Cardiac muscle cell (in vitro differentiated cells and primary cell): ENCODE measurements at regions not wholly inside any gene's neighbourhood (a gene's known extent, or its start where the extent isn't known, plus 50 kb on each side); places are given as distances from the start of the nearest gene placed in this dataset.

ENCODE experiments used
- DNase-seq, 2 donors: peaks; one replicate each; pipeline versions ENCODE4 v3.0.0 to v3.0.0-alpha.2; 2010 to 2017; ENCODE audit warnings: low read depth in 1 of 2, low spot score in 1 of 2
- H3K27ac ChIP-seq: fragments of 200-600 bp; sonication (generic); 2 replicates; pipeline ENCODE4 v1.5.1; 2016
- H3K27me3 ChIP-seq: fragments of 200-600 bp; sonication (generic); 2 replicates; pipeline ENCODE4 v1.6.0; 2016; ENCODE audit warnings: control low read depth
- H3K36me3 ChIP-seq: fragments of 200-600 bp; sonication (generic); 2 replicates; pipeline ENCODE4 v1.5.1; 2016; ENCODE audit warnings: control low read depth
- H3K4me1 ChIP-seq: fragments of 200-600 bp; sonication (generic); 2 replicates; pipeline ENCODE4 v1.8.1; 2017; ENCODE audit warnings: low read depth, mild to moderate bottlenecking, mixed run types
- H3K4me3 ChIP-seq: fragments of 200-600 bp; sonication (generic); 2 replicates; pipeline ENCODE4 v1.5.1; 2016; ENCODE audit warnings: mild to moderate bottlenecking
- H3K9me3 ChIP-seq: fragments of 200-600 bp; sonication (generic); 2 replicates; pipeline ENCODE4 v1.5.1; 2017; ENCODE audit warnings: low read depth, mild to moderate bottlenecking, control low read depth
- TF ChIP-seq, protein P1 (sequence below): IDR thresholded peaks from 2 replicates; pipeline ENCODE4 v1.5.1; 2012; ENCODE audit warnings: low read depth, mild to moderate bottlenecking, low read length

DNA sequence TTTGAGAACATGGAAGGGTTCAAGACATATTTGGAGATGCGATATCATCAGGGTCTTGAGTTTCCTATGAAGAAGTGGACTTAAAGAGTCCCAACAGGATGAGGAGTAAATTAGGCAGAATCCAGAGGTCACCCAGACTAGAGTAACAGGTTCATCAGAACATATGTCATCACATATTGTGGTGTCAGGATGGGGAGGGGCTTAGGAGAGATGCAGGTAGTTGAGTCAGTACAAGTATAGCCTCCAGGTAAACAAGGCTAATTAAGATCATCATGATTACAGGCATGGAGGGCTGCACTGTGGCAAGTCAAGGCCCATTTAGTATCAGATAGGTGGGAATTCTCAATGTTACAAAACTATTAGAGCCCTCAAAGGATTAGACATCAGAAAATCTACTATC is 90.1 kb upstream of the PAK5 start:
- DNase-seq: no peak
- TF ChIP-seq, protein P1, sequence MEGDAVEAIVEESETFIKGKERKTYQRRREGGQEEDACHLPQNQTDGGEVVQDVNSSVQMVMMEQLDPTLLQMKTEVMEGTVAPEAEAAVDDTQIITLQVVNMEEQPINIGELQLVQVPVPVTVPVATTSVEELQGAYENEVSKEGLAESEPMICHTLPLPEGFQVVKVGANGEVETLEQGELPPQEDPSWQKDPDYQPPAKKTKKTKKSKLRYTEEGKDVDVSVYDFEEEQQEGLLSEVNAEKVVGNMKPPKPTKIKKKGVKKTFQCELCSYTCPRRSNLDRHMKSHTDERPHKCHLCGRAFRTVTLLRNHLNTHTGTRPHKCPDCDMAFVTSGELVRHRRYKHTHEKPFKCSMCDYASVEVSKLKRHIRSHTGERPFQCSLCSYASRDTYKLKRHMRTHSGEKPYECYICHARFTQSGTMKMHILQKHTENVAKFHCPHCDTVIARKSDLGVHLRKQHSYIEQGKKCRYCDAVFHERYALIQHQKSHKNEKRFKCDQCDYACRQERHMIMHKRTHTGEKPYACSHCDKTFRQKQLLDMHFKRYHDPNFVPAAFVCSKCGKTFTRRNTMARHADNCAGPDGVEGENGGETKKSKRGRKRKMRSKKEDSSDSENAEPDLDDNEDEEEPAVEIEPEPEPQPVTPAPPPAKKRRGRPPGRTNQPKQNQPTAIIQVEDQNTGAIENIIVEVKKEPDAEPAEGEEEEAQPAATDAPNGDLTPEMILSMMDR: no peak
- no peaks in the 10 kb centered on the region for H3K4me1 ChIP-seq
- H3K27ac ChIP-seq: no peak overlapping the region
- H3K4me3 ChIP-seq: no peak overlapping the region
- no peaks in the 10 kb centered on the region for H3K9me3 ChIP-seq
- H3K36me3 ChIP-seq: no peaks in the 10 kb centered on the region
- no peaks in the 10 kb centered on the region for H3K27me3 ChIP-seq

DNA sequence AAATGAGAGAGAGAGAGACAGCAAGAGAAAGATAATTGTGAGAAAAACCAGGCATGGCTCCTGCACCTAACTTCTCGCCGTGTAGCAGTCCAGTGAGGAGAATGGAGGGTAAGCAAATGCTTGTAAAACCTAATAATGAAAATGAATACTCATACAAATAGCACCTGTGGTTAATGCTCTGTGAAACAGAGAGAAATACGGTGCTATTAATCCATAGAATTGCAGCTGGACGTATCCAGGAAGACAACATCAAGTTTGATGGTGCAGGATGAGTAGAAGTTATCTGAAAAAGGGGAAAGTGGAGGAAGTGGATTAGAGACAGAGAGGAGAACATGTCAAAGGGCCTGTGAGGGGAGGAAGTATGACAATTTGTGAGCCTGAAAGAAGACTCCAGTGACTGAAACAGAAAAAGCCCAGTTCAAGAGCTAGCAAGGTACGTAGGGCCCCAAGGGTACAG is 89.4 kb upstream of the PAK5 start:
- H3K27me3 ChIP-seq: no peaks in the 10 kb centered on the region
- H3K4me3 ChIP-seq: no peak overlapping the region
- H3K36me3 ChIP-seq: no peaks in the 10 kb centered on the region
- no peaks in the 10 kb centered on the region for H3K9me3 ChIP-seq
- no peak for DNase-seq
- no peak overlapping the region for H3K27ac ChIP-seq
- H3K4me1 ChIP-seq: no peaks in the 10 kb centered on the region
- TF ChIP-seq, protein P1: no peak

DNA sequence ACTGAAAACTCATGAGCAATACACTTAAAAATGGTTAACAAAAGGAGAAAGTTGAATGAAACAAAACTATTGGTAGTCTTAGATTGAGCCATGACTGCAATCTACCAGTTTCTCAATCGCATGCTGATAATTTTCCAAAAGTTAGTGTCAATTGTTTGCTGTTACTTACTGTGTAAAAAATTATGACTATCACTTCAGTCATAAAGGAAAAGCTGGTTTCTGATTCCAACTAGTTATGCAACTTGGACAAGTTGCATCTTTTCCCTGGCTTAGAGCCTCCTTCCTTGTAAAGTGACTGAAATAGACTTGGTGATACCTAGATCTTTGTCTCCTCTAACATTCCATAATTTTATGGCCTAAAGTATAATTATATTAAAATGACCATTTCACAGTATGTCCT is 88.3 kb upstream of the PAK5 start:
- no peaks in the 10 kb centered on the region for H3K36me3 ChIP-seq
- H3K4me1 ChIP-seq: no peaks in the 10 kb centered on the region
- TF ChIP-seq, protein P1: no peak

DNA sequence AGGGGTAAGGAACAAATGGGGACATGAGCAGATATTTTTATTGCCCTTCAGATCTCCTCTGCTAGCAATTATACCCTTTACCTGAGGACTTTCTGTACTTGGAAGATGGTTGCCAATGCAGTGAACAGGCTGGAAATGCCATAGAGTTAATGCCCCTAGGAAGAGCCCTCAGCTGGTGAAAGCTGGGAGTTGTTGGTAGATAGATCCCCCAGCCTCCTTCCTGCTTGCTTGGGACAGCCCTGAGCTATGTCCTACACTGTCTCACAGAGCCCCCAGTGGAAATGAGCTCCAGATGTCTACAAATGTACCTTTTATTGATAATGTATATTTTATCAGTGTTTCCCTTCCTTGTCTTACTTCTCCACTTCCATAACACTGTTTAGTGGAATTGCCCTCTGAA is 87.6 kb upstream of the PAK5 start:
- TF ChIP-seq, protein P1: no peak
- no peaks in the 10 kb centered on the region for H3K36me3 ChIP-seq
- DNase-seq: no peak
- H3K27ac ChIP-seq: no peak overlapping the region
- H3K9me3 ChIP-seq: no peaks in the 10 kb centered on the region
- H3K27me3 ChIP-seq: no peaks in the 10 kb centered on the region
- no peak overlapping the region for H3K4me3 ChIP-seq
- no peaks in the 10 kb centered on the region for H3K4me1 ChIP-seq

More for the DNA sequence above, 88.3 kb upstream of the PAK5 start:
- no peak overlapping the region for H3K27ac ChIP-seq
- H3K27me3 ChIP-seq: no peaks in the 10 kb centered on the region
- H3K9me3 ChIP-seq: no peaks in the 10 kb centered on the region
- peak in 1 of 2 donors; percentile 5 for DNase-seq
- no peak overlapping the region for H3K4me3 ChIP-seq

DNA sequence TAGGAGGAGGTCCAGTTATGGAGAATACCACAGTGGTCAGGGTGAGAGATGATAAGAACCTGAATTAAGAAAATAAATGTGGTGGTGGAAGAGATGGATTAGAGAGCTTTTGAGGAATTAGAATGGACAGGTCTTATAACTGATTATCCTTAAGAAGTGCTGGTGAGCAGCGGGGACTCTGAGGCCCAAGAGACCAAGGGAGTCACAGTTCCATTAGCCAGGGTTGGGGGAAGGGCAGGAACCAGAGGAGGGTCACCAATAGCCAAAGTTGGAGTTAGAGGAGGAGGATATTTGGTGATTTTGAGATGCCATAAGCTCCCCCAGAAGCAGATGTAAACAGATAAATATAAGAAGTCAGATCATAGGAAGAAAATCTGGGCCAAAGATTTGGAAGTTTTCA is 87.1 kb upstream of the PAK5 start:
- no peaks in the 10 kb centered on the region for H3K27me3 ChIP-seq
- TF ChIP-seq, protein P1: no peak
- no peak for DNase-seq

DNA sequence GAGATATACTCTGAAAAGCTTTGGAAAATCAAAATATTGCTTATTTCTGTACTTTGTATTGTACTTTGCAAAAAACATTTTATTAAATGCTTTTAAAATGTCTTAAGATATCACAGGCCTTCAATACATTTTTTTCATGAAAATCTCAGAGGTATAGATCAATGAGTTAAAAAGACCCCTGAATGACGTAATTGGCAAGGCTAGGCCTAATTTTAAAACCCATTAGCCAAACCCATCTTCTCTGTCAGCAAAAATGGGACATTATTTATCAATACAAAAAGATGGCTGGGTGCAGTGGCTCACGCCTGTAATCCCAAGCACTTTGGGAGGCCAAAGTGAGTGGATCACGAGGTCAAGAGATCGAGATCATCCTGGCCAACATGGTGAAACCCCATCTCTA is 84.8 kb upstream of the PAK5 start:
- TF ChIP-seq, protein P1: no peak

More for the DNA sequence above, 87.1 kb upstream of the PAK5 start:
- Histone ChIP-seq H3K27ac (no peak overlapping the region), H3K36me3 (no peaks in the 10 kb centered on the region), H3K4me1 (no peaks in the 10 kb centered on the region), H3K4me3 (no peak overlapping the region), H3K9me3 (no peaks in the 10 kb centered on the region)

More for the DNA sequence above, 84.8 kb upstream of the PAK5 start:
- Histone ChIP-seq H3K27me3 (no peaks in the 10 kb centered on the region), H3K4me3 (no peak overlapping the region), H3K9me3 (no peaks in the 10 kb centered on the region), H3K36me3 (no peaks in the 10 kb centered on the region), H3K27ac (no peak overlapping the region), H3K4me1 (no peaks in the 10 kb centered on the region)
- no peak for DNase-seq
